GM23338 (cell line): ENCODE measurements at regions not wholly inside any gene's neighbourhood (a gene's known extent, or its start where the extent isn't known, plus 50 kb on each side); places are given as distances from the start of the nearest gene placed in this dataset.

Experiments
- ATAC-seq: fragments of 200-7000 bp; cut with Tn5 transposase; 3 replicates; pipeline ENCODE4 v1.9.1; 2020
- DNase-seq: peaks from one replicate; pipeline ENCODE4 v3.0.0-alpha.2; 2015; ENCODE audit warnings: low spot score
- H2AFZ ChIP-seq: fragments of 200-600 bp; sonication (generic); 2 replicates; pipeline ENCODE4 v1.8.0; 2016; ENCODE audit warnings: antibody characterized with exemption, mild to moderate bottlenecking, moderate library complexity
- H3F3A ChIP-seq: fragments of 200-600 bp; sonication (generic); replicated peaks from 2 replicates; pipeline ENCODE4 v1.8.0; 2017; ENCODE audit warnings: antibody characterized with exemption, mixed run types, low read depth
- H3K27ac ChIP-seq: fragments of 200-600 bp; sonication (generic); 2 replicates; pipeline ENCODE4 v1.6.1; 2016; ENCODE audit warnings: low read depth
- H3K27me3 ChIP-seq: fragments of 200-600 bp; sonication (generic); 2 replicates; pipeline ENCODE4 v1.8.0; 2016; ENCODE audit warnings: mild to moderate bottlenecking, mixed run types, moderate library complexity; ENCODE audit not compliant: insufficient read depth
- H3K36me3 ChIP-seq: fragments of 200-600 bp; sonication (generic); 2 replicates; pipeline ENCODE4 v1.8.0; 2016; ENCODE audit warnings: mild to moderate bottlenecking; ENCODE audit not compliant: insufficient read depth
- H3K4me1 ChIP-seq: fragments of 200-600 bp; sonication (generic); 2 replicates; pipeline ENCODE4 v1.8.0; 2016; ENCODE audit warnings: mild to moderate bottlenecking, moderate library complexity; ENCODE audit not compliant: insufficient read depth
- H3K4me2 ChIP-seq: fragments of 200-600 bp; sonication (generic); 2 replicates; pipeline ENCODE4 v1.7.1; 2017; ENCODE audit warnings: mixed run types
- H3K4me3 ChIP-seq: fragments of 200-600 bp; sonication (generic); 2 replicates; pipeline ENCODE4 v1.6.1; 2016; ENCODE audit warnings: mixed run types
- H3K79me2 ChIP-seq: fragments of 200-600 bp; sonication (generic); replicated peaks from 2 replicates; pipeline ENCODE4 v1.8.0; 2017; ENCODE audit warnings: mild to moderate bottlenecking; ENCODE audit not compliant: insufficient read depth
- H3K9me2 ChIP-seq: fragments of 200-600 bp; sonication (generic); 2 replicates; pipeline ENCODE4 v1.8.0; 2017; ENCODE audit not compliant: insufficient read depth
- H4K20me1 ChIP-seq: fragments of 200-600 bp; sonication (generic); replicated peaks from 2 replicates; pipeline ENCODE4 v1.8.0; 2017; ENCODE audit warnings: mild to moderate bottlenecking; ENCODE audit not compliant: insufficient read depth
- H3K27ac Mint-ChIP-seq: 2 replicates; pipeline ENCODE4 v1.8.0; 2020; ENCODE audit warnings: inconsistent platforms, mild to moderate bottlenecking, moderate library complexity, mixed read lengths
- H3K27me3 Mint-ChIP-seq: 3 replicates; pipeline ENCODE4 v1.8.0; 2022; ENCODE audit warnings: low read depth, mild to moderate bottlenecking, moderate library complexity, mixed read lengths, inconsistent platforms; ENCODE audit not compliant: insufficient read depth, poor library complexity
- H3K36me3 Mint-ChIP-seq: 3 replicates; pipeline ENCODE4 v1.8.0; 2021; ENCODE audit warnings: low read depth, mild to moderate bottlenecking, inconsistent platforms, moderate library complexity, mixed read lengths
- H3K4me1 Mint-ChIP-seq: 3 replicates; pipeline ENCODE4 v1.8.0; 2020; ENCODE audit warnings: mild to moderate bottlenecking, inconsistent platforms, mixed read lengths
- H3K4me3 Mint-ChIP-seq: 3 replicates; pipeline ENCODE4 v1.8.0; 2021; ENCODE audit warnings: moderate library complexity, mild to moderate bottlenecking, inconsistent platforms, mixed read lengths
- H3K9me3 Mint-ChIP-seq: 3 replicates; pipeline ENCODE4 v1.8.0; 2020; ENCODE audit warnings: moderate library complexity, mild to moderate bottlenecking, inconsistent platforms, mixed read lengths
- POLR2AphosphoS5 ChIP-seq: IDR thresholded peaks from 2 replicates; pipeline ENCODE4 v1.6.1; 2016; ENCODE audit warnings: antibody characterized with exemption, low read depth
- STAT1 ChIP-seq: IDR thresholded peaks from one replicate; pipeline ENCODE4 v1.6.1; 2016; ENCODE audit warnings: antibody characterized with exemption; ENCODE audit not compliant: unreplicated experiment
- TF ChIP-seq, protein P1 (sequence below): fragments of 250-450 bp; sonication (Bioruptor Pico); IDR thresholded peaks from 2 replicates; pipeline ENCODE4 v1.5.0; 2020; ENCODE audit warnings: mild to moderate bottlenecking, moderate library complexity
- TF ChIP-seq, protein P2 (sequence below), 2 experiments: fragments of 200-600 bp in 1 of 2; sonication (generic) in 1 of 2; conservative IDR thresholded peaks; 2 replicates each; pipeline versions ENCODE4 v1.5.1 to v1.6.1; 2016 to 2017; ENCODE audit warnings: antibody characterized with exemption in 2 of 2, low read depth in 2 of 2, mild to moderate bottlenecking in 2 of 2, moderate library complexity in 1 of 2

DNA sequence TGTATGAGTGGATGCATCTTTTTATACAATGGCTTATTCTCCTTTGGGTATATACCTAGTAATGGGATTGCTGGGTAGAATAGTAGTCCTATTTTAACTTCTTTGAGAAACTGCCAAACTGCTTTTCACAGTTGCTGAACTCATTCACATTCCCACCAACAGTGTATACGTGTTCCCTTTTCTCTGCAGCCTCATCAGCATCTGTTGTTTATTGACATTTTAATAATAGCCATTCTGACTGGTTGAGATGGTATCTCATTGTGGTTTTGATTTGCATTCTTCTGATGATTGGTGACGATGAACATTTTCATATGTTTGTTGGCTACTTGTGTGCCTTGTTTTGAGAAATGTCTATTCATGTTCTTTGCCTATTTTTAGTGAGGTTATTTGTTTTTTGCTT is 687.0 kb upstream of the EPHA5 start (continued):
- TF ChIP-seq, protein P1, sequence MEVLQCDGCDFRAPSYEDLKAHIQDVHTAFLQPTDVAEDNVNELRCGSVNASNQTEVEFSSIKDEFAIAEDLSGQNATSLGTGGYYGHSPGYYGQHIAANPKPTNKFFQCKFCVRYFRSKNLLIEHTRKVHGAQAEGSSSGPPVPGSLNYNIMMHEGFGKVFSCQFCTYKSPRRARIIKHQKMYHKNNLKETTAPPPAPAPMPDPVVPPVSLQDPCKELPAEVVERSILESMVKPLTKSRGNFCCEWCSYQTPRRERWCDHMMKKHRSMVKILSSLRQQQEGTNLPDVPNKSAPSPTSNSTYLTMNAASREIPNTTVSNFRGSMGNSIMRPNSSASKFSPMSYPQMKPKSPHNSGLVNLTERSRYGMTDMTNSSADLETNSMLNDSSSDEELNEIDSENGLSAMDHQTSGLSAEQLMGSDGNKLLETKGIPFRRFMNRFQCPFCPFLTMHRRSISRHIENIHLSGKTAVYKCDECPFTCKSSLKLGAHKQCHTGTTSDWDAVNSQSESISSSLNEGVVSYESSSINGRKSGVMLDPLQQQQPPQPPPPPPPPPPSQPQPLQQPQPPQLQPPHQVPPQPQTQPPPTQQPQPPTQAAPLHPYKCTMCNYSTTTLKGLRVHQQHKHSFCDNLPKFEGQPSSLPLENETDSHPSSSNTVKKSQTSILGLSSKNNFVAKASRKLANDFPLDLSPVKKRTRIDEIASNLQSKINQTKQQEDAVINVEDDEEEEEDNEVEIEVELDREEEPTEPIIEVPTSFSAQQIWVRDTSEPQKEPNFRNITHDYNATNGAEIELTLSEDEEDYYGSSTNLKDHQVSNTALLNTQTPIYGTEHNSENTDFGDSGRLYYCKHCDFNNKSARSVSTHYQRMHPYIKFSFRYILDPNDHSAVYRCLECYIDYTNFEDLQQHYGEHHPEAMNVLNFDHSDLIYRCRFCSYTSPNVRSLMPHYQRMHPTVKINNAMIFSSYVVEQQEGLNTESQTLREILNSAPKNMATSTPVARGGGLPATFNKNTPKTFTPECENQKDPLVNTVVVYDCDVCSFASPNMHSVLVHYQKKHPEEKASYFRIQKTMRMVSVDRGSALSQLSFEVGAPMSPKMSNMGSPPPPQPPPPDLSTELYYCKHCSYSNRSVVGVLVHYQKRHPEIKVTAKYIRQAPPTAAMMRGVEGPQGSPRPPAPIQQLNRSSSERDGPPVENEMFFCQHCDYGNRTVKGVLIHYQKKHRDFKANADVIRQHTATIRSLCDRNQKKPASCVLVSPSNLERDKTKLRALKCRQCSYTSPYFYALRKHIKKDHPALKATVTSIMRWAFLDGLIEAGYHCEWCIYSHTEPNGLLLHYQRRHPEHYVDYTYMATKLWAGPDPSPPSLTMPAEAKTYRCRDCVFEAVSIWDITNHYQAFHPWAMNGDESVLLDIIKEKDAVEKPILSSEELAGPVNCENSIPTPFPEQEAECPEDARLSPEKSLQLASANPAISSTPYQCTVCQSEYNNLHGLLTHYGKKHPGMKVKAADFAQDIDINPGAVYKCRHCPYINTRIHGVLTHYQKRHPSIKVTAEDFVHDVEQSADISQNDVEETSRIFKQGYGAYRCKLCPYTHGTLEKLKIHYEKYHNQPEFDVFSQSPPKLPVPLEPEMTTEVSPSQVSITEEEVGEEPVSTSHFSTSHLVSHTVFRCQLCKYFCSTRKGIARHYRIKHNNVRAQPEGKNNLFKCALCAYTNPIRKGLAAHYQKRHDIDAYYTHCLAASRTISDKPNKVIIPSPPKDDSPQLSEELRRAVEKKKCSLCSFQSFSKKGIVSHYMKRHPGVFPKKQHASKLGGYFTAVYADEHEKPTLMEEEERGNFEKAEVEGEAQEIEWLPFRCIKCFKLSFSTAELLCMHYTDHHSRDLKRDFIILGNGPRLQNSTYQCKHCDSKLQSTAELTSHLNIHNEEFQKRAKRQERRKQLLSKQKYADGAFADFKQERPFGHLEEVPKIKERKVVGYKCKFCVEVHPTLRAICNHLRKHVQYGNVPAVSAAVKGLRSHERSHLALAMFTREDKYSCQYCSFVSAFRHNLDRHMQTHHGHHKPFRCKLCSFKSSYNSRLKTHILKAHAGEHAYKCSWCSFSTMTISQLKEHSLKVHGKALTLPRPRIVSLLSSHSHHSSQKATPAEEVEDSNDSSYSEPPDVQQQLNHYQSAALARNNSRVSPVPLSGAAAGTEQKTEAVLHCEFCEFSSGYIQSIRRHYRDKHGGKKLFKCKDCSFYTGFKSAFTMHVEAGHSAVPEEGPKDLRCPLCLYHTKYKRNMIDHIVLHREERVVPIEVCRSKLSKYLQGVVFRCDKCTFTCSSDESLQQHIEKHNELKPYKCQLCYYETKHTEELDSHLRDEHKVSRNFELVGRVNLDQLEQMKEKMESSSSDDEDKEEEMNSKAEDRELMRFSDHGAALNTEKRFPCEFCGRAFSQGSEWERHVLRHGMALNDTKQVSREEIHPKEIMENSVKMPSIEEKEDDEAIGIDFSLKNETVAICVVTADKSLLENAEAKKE (CRISPR knock-in tag), result no peak
- TF ChIP-seq POLR2AphosphoS5 (no peak), STAT1 (no peak)

DNA sequence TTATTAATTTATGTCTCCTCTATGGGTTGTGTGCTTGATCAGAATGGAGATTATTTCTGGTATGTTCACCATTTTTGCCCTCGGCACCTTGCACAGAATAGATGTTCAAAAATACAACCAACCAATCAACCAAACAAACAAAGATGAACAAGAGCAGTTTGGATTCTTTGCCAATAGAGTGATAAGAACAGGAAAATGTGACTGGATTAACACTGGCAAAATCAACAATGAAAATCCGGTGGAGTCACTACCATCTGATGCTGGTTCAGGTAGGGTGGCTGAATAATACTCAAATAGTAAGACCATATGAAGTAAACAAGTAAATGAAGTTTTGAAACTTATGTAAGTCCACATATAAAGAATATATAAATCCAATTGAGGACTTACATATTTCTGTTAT is 685.0 kb upstream of the EPHA5 start:
- ATAC-seq (no peak), DNase-seq (no peak)
- H2AFZ ChIP-seq, result no peak overlapping the region
- H3K4me2 ChIP-seq, result no peak overlapping the region
- H3K4me1 ChIP-seq, result no peaks in the 10 kb centered on the region
- H4K20me1 ChIP-seq, result no peaks in the 10 kb centered on the region
- Mint-ChIP-seq H3K4me3 (no peak overlapping the region), H3K9me3 (no peaks in the 10 kb centered on the region), H3K27me3 (peaks cover 3% of the 10 kb centered on the region), H3K27ac (no peak overlapping the region), H3K4me1 (peaks cover 6% of the 10 kb centered on the region; the same call in 1 of the 3 replicates), H3K36me3 (no peaks in the 10 kb centered on the region)
- no peaks in the 10 kb centered on the region for H3K79me2 ChIP-seq
- H3F3A ChIP-seq, result no peaks in the 10 kb centered on the region
- TF ChIP-seq, protein P1 (CRISPR knock-in tag), result no peak
- TF ChIP-seq, protein P2, sequence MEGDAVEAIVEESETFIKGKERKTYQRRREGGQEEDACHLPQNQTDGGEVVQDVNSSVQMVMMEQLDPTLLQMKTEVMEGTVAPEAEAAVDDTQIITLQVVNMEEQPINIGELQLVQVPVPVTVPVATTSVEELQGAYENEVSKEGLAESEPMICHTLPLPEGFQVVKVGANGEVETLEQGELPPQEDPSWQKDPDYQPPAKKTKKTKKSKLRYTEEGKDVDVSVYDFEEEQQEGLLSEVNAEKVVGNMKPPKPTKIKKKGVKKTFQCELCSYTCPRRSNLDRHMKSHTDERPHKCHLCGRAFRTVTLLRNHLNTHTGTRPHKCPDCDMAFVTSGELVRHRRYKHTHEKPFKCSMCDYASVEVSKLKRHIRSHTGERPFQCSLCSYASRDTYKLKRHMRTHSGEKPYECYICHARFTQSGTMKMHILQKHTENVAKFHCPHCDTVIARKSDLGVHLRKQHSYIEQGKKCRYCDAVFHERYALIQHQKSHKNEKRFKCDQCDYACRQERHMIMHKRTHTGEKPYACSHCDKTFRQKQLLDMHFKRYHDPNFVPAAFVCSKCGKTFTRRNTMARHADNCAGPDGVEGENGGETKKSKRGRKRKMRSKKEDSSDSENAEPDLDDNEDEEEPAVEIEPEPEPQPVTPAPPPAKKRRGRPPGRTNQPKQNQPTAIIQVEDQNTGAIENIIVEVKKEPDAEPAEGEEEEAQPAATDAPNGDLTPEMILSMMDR (conservative IDR thresholded peaks at IDR 0.05; ENCODE audit: low read depth in 2 of 2), result no peak
- H3K4me3 ChIP-seq, result no peak overlapping the region
- no peaks in the 10 kb centered on the region for H3K9me2 ChIP-seq
- no peak overlapping the region for H3K27ac ChIP-seq
- no peaks in the 10 kb centered on the region for H3K27me3 ChIP-seq
- H3K36me3 ChIP-seq, result no peaks in the 10 kb centered on the region
